ENCODE measurements at regions not wholly inside any gene's neighbourhood (a gene's known extent, or its start where the extent isn't known, plus 50 kb on each side); places are given as distances from the start of the nearest gene placed in this dataset.

DNA sequence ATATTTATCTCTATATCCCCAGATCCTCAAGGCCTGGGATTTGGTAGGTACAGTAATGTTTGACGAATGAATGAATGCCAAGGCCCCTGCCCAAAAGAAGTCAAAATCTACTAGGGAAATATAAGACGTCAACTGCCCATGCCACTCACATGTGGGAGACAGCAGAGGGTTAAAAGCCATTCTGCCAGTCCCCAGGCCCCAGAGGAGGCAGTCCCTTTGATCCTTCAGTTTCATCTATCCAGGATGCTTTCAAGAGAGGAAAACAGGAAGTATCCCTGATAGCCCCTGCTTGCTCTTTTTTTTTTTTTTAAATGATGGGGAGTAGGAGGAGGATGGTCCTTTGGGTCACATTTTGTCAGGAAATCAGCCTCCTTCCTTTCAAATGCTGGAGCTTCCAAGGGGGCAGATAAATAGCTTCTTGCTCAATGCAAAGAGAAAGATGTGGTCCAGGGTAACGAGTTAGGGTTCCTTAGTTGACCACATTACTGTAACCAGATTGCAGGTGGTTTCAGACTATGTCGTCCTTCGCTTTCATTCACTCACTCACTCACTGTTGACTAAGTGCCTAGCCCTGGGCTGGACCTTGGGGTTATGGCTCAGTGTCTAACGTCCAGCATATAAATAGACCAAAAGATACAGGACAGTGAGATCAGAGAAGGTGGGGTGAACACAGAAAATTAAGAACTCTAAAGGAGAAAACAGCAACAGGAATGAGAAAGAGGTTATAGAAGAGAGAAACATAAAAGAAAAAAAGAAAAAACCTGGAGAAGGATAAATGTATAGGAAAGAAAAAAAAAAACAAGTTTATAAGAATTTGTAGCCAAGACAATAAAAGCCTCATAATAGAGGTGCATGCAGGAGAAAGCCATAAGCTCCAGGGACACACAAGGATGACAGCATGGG lies 64.6 kb upstream of the PIM1 start:
- DNase-seq (ENCODE audit: low spot score): no peak

DNA sequence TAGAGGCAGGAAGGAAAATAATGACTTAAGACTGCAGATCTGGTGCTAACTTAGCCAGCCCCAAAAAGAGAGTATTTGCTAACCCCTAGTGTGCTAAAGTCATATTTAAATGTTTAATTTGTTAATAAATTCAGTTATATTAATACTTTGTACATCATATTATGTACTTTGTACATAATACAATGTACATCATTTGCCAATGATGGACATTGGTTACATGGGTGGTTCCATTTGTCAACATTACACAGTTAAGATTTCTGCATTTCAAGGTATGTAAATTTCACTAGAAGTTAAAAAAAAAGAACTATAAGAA lies 63.9 kb upstream of the PIM1 start:
- no peak for DNase-seq (ENCODE audit: low spot score)

DNA sequence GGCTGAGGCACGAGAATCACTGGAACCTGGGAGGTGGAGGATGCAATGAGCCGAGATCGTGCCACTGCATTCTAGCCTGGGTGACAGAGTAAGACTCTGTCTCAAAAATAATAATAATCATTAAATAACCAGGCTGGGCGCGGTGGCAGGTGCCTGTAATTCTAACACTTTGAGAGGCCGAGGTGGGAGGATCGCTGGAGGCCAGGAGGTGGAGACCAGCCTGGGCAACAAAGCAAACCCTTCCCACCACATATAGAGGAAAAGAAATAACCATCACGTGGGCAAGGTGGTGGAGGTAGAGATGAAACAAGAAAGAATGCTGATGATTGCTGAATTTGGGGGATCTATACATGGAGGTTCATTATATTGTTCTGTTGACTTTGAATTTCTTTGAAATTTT lies 63.4 kb upstream of the PIM1 start:
- DNase-seq (ENCODE audit: low spot score): no peak

DNA sequence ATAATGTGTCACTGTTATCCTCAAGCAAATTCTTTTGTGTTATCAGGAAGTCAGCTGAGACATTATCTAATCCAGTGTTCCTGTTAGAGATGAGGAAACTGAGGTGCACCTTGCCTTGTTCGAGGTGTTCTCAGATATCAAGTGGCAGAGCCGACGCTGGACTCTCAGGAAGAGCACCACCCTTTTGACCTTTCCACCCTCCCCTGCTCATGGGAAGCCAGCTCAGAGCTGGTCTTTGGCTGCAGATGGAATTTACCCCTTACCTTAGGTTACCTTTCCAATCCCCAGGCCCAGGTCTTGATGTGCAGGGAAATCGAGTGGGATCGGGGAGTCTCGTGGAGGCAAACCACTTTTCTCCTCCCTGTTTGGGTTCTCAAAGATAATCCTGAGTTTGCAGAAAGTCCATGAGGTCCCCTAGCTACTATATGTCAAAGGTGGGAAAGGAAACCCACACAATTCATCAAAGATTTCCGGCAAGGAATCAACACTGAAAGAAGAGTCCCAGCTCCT lies 62.9 kb upstream of the PIM1 start:
- no peak for DNase-seq (ENCODE audit: low spot score)

DNA sequence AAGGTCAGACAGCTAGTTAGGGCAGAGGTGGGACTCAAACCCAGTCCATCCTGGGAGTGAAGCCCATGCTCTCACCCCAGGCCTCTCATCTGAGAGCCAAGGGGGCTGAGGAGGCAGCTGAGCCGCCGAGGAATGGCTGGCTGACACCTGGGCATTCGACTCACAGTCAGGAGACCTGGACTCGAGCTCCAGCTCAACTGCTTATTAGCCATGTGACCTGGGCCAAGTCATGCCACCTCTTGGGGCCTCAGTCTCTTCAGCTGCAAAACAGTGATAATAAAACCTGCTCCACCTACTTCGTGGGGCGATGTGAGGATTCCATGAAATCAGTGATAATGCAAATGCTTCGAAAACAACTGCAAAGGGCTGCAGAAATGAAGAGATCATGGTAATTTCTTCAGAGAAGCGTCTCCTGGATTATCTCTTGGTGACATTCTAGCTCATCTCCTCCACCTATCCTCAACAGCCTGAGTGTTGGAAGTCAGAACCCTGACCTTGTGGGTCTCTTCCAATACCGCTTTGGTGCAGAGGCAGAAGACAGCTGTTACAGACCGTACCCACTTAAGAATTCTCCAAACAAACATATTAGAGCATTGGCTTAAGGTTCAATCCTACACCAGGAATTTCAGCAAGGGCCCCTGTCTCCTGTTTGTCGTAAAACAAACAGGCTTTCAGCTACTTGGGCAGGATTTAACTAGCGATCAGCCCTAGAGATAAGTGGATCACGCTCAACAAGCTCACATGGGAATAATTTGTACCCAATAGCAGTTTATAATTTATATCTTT lies 60.0 kb upstream of the PIM1 start:
- no peak for DNase-seq (ENCODE audit: low spot score)

DNA sequence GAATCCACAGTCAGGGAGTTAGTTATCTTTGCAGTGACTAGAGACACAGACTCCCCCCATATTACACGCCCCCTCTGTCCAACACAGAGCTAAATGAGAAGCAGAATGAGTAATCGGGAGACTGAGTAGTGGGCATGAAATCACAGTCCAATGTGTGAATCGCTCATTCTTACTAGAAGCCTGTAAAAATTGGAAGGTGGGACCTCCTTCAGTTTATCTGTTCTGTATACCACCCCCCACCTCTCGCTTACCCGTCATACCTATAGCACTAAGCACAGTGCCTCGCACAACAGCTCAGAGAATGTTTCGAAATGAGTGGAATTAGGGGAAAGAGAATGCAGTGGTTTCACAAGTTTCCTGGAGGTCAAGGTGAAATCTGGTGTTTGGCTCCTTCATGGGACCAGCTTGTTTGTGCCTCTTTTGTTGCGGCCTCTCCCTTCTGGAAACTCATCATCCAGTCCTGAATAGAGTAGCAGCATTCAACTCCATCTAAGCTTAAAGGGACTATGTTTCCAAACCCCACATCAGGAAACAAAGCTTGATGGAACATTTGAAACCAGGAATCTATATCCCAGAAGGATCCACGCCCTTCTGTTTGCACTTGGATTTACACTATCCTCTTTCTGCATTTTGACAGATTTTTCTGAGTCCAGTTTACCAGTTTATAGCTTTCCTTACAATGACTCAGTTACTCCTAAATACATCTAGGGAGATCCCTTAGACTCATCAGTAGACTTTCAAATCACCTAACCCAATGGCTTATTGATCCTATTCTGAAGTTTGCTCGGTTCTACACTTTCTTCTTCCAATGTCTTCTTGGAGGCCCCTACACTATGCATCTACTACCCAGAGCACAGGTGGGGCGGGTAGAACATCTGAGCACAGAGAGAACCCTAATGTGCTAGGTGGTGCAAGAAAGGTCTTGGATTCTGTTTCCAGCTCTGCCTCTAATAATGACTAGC lies 59.2 kb upstream of the PIM1 start:
- DNase-seq (ENCODE audit: low spot score): no peak

DNA sequence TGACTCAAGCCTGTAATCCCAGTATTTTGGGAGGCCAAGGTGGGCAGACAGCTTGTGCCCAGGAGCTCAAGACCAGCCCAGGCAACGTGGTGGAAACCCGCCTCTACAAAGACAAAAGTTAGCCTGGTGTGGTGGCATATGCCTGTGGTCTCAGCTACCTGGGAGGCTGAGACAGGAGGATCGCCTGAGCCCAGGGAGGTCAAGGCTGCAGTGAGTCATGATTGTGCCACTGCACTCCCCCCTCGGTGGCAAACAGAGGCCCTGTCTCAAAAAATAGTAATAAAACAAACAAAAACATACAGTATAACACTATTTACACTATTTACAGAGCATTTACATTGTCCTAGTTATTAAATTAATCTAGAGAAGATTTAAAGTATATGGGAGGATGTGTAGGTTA lies 56.0 kb upstream of the PIM1 start:
- no peak for DNase-seq (ENCODE audit: low spot score)

DNA sequence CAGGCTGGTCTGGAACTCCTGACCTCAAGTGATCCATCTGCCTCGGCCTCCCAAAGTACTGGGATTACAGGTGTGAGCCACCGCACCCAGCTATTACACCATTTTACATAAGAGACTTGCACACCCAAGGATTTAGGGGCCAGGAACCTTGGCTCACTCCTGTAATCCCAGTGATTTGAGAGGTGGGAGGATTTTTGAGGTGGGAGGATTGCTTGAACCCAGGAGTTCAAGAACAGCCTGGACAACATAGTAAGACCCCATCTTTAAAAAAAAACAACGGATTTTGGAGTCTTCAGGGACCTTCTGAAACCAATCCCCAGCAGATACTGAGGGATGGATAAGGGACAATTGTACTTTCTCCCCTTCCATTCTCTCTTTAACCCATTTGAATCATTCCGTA lies 55.3 kb upstream of the PIM1 start:
- DNase-seq (ENCODE audit: low spot score): no peak

DNA sequence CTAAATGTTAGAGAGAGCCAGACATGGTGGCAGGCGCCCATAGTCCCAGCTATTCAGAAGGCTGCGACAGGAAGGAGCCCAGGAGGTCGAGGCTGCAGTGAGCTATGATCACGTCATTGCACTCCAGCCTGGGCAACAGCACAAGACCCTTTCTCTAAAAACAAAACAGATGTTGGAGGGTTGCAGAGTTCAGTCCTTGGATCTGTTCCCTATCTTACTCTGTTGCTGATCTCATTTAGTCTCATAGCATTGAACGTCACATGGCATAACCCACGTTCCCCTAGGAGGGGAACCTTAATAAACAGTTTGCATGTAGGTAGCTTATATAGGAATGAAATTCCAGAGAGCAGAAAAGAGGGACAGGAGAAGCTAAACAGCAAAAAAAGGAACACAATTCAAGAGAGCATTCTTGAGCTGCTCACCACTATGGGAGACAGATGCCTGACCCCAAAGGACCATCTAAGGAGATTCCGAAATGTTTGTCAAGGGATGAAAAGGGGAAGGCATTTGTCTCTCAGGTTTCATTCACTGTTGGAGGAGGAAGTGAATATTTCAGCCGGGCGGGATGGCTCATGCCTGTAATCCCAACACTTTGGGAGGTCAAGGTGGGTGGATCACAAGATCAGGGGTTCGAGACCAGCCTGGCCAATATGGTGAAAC lies 54.6 kb upstream of the PIM1 start:
- DNase-seq (ENCODE audit: low spot score): no peak

DNA sequence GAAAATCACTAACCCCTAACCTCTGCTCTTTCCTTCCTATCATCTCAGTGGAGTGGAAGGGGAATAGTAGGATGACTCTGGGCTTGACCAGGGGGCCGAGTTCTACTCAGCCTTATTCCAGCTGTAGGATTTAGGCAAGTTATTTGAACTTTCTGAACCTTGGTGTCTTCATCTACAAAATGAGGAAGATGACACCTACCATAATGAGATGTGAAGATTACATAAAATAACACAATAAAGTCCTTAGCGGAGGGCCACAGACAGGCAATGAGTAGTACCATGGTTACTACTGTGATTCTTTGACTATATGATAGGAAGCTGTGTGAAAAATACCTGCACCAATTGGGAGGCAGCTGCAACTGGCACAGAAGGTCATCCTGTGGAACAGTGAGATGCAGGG lies 53.6 kb upstream of the PIM1 start:
- DNase-seq (ENCODE audit: low spot score): no peak

DNA sequence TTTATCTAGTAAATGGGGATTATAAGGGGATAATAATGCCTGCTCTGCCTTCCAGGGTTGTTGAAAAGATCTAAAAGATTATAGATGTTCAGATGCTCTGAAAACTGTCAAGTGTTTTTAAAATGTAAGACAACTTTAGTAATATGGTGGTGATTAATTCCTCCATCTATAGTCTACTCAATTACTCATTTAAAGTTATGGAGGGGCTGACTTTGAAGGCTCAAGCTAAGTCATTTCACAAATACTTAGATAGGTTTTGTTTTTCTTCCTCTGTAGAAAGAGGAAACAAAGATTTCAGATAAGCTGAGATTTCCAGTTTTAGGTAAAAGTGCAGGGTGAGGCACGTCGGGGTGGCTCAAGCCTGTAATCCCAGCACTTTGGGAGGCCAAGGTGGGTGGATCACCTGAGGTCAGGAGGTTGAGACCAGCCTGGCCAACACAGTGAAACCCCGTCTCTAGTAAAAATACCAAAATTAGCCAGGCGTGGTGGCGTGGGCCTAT lies 50.5 kb upstream of the PIM1 start:
- DNase-seq (ENCODE audit: low spot score): no peak
